ENCODE measurements at regions not wholly inside any gene's neighbourhood (a gene's known extent, or its start where the extent isn't known, plus 50 kb on each side); places are given as distances from the start of the nearest gene placed in this dataset.

- no TSS peak for BruUV-seq (replicated peaks)
- POLR2A ChIA-PET: no interaction called here
- no peak for ATAC-seq
- no peak overlapping the region for H2AFZ ChIP-seq (ENCODE audit: low read length)
- no peaks in the 10 kb centered on the region for H3K27me3 ChIP-seq (ENCODE audit: control insufficient read depth in 1 of 2, insufficient read depth in 2 of 2, low read length in 2 of 2)
- intact Hi-C loops (cut with micrococcal nuclease; ENCODE audit: unreplicated experiment) (no loop called here), in situ Hi-C loops (cut with HindIII; ENCODE audit: extremely low pct_ligation_motif_present, low pct_unique_long_range_greater_than_20kb) (no loop called here)
- H3K4me3 ChIP-seq (replicated peaks in 1 of 3; ENCODE audit: insufficient read depth in 1 of 3, low read depth in 2 of 3, low read length in 3 of 3): no peak overlapping the region
- no peak for DNase-seq (ENCODE audit: low spot score)
- no peaks in the 10 kb centered on the region for H3K36me3 ChIP-seq (replicated peaks in 1 of 2; ENCODE audit: control insufficient read depth in 1 of 2, insufficient read depth in 2 of 2, low read length in 2 of 2)
- H3K4me2 ChIP-seq (ENCODE audit: low read depth, low read length): no peak overlapping the region
- no peaks in the 10 kb centered on the region for H3K4me1 ChIP-seq (ENCODE audit: insufficient read depth, low read length)
- WGBS (ENCODE audit: low lambda C conversion rate): 3% methylated on average over 1 of the region's 1 CpG
- no peaks in the 10 kb centered on the region for H3K79me2 ChIP-seq (ENCODE audit: insufficient read depth, low read length)
- H3K9ac ChIP-seq (ENCODE audit: insufficient read depth, low read depth, low read length): no peak overlapping the region
- CTCF ChIA-PET (ENCODE audit: low intra/inter-chr PET ratio, low total read pairs): no interaction called here
- peaks cover 17% of the 10 kb centered on the region for H3K9me3 ChIP-seq (ENCODE audit: low read length)
- TF ChIP-seq MED13 (CRISPR knock-in tag; IDR thresholded peaks at IDR 0.05) (no peak), MAF1 (CRISPR knock-in tag; IDR thresholded peaks at IDR 0.05; ENCODE audit: borderline replicate concordance) (no peak), AGO1 (IDR thresholded peaks at IDR 0.05; ENCODE audit: low read depth, low read length, poor library complexity, severe bottlenecking) (no peak), MYPOP (CRISPR knock-in tag; IDR thresholded peaks at IDR 0.05) (no peak), TAF15 (IDR thresholded peaks at IDR 0.05; ENCODE audit: low read depth, low read length, poor library complexity, severe bottlenecking) (no peak), BATF2 (CRISPR knock-in tag; IDR thresholded peaks at IDR 0.05) (no peak), ELF3 (CRISPR knock-in tag; IDR thresholded peaks at IDR 0.05) (no peak), HDAC1 (CRISPR knock-in tag; IDR thresholded peaks at IDR 0.05) (no peak), DNMT1 (CRISPR knock-in tag; IDR thresholded peaks at IDR 0.05) (no peak), SCMH1 (CRISPR knock-in tag; IDR thresholded peaks at IDR 0.05; ENCODE audit: borderline replicate concordance) (no peak), CCAR2 (optimal IDR thresholded peaks at IDR 0.05; ENCODE audit: low read depth, low read length) (no peak), ZNF883 (CRISPR knock-in tag; IDR thresholded peaks at IDR 0.05; ENCODE audit: not compliant biosample characterization) (no peak), CSRNP2 (CRISPR knock-in tag; conservative IDR thresholded peaks at IDR 0.05; ENCODE audit: low read depth) (no peak), GATA4 (IDR thresholded peaks at IDR 0.05; ENCODE audit: borderline replicate concordance, low read depth) (no peak), NKX3-1 (CRISPR knock-in tag; IDR thresholded peaks at IDR 0.05) (no peak), ZBTB43 (CRISPR knock-in tag; conservative IDR thresholded peaks at IDR 0.05) (no peak), NCOA5 (CRISPR knock-in tag; IDR thresholded peaks at IDR 0.05) (no peak), TRIM24 (CRISPR knock-in tag; IDR thresholded peaks at IDR 0.05) (no peak), LCORL (IDR thresholded peaks at IDR 0.05) (no peak), LCORL (CRISPR knock-in tag; IDR thresholded peaks at IDR 0.05) (no peak)
- no peaks in the 10 kb centered on the region for H4K20me1 ChIP-seq (ENCODE audit: insufficient read depth, low read length)
- no peak overlapping the region for H3K27ac ChIP-seq (ENCODE audit: extremely low read length, insufficient read depth, low read length)
- FAIRE-seq: no peak
These were observed 767.2 kb upstream of the ADGRL3 start for GRCh38 chr4:60432911-60433310.
